ENCODE measurements at regions not wholly inside any gene's neighbourhood (a gene's known extent, or its start where the extent isn't known, plus 50 kb on each side); places are given as distances from the start of the nearest gene placed in this dataset.

DNA sequence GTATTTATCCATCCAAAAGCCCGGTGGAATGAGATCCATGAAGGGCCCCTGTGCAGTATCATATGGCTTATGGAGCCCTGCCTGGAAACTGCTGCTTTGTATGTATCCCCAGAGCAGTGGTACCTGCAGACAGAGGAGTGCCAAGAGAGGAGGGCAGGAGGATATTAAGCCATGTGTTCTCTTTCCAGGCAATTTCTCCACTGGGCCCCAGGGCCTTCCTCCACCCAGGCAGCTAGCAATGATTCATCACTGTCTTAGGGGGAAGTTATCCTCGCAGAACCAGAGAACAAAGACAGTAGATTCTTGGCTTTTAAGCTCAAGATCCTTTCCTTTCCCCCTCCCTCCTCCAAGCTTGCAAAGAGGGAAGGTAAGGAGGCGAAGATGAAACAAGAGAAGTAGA, 98.1 kb downstream of the LRRC30 start:
- no peaks in the 10 kb centered on the region for H3K9me3 ChIP-seq
- intact Hi-C loops (cut with DNase I; ENCODE audit: low total_unique reads) = no loop called here
- no peak overlapping the region for H3K4me3 ChIP-seq
- TF ChIP-seq, protein P1, sequence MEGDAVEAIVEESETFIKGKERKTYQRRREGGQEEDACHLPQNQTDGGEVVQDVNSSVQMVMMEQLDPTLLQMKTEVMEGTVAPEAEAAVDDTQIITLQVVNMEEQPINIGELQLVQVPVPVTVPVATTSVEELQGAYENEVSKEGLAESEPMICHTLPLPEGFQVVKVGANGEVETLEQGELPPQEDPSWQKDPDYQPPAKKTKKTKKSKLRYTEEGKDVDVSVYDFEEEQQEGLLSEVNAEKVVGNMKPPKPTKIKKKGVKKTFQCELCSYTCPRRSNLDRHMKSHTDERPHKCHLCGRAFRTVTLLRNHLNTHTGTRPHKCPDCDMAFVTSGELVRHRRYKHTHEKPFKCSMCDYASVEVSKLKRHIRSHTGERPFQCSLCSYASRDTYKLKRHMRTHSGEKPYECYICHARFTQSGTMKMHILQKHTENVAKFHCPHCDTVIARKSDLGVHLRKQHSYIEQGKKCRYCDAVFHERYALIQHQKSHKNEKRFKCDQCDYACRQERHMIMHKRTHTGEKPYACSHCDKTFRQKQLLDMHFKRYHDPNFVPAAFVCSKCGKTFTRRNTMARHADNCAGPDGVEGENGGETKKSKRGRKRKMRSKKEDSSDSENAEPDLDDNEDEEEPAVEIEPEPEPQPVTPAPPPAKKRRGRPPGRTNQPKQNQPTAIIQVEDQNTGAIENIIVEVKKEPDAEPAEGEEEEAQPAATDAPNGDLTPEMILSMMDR (IDR thresholded peaks at IDR 0.05 in 4 of 5, conservative IDR thresholded peaks at IDR 0.05 in 1 of 5) = no peak
- no peak for TF ChIP-seq POLR2A (IDR thresholded peaks at IDR 0.05)
- no peak overlapping the region for H3K27ac ChIP-seq
- H3K36me3 ChIP-seq = no peaks in the 10 kb centered on the region
- no peaks in the 10 kb centered on the region for H3K4me1 ChIP-seq
- ATAC-seq = no peak
- no peaks in the 10 kb centered on the region for H3K27me3 ChIP-seq
- in situ Hi-C loops (cut with MboI; ENCODE audit: low sequenced_read_pairs in 4 of 4) = no loop called here
- no peak for DNase-seq

DNA sequence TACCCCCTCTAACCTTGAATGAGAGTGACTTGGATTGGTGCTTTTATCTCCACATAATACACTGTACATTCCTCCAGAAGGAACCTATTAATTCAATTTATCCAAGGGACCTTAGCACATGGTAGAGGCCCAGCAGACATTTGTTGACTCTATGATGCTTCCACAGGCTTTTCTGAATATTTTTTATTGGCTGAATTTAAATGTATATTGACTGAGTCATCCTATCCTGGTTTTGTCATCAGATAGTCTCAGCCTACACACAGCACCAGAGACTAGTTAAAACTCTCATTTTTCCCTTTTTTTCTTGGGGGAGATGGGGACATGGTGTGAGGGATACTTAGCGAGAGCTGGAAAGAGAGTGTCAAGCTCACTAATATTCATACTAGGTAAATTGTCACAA, 101.6 kb downstream of the LRRC30 start:
- Histone ChIP-seq H3K4me1 (no peaks in the 10 kb centered on the region), H3K27me3 (no peaks in the 10 kb centered on the region), H3K4me3 (no peak overlapping the region), H3K9me3 (no peaks in the 10 kb centered on the region), H3K27ac (no peak overlapping the region), H3K36me3 (no peaks in the 10 kb centered on the region)
- TF ChIP-seq, protein P1 (IDR thresholded peaks at IDR 0.05 in 4 of 5, conservative IDR thresholded peaks at IDR 0.05 in 1 of 5) = no peak
- TF ChIP-seq POLR2A (IDR thresholded peaks at IDR 0.05) = no peak
- ATAC-seq = no peak
- in situ Hi-C loops (cut with MboI; ENCODE audit: low sequenced_read_pairs in 4 of 4) (no loop called here), intact Hi-C loops (cut with DNase I; ENCODE audit: low total_unique reads) (no loop called here)
- no peak for DNase-seq

DNA sequence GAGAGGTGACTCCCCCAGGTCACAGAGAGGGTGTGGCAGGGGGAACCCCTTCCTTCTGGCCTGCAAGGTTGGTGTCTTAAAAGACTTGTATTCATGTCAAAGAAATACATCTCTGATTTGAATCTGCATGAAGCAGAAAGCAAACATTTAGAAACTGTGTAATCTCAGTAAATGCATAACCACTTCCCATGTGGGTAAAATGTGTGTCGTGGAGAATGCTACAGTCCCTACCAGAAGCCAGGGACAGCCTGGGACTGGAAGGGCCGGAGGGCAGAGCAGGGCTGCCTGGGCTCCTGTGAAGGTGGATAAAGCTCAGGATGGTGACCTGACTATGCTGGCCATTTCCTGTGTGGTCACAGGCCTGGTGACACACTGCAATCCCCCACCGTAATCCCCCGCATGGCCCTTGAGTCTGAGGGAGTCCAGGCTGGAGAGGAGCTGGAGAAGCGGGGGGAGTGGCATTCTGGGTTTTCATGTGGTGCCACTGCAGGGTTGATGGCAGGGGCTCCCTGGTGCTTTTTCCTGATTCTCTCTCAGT, 102.2 kb downstream of the LRRC30 start:
- intact Hi-C loops (cut with DNase I; ENCODE audit: low total_unique reads) (no loop called here), in situ Hi-C loops (cut with MboI; ENCODE audit: low sequenced_read_pairs in 4 of 4) (no loop called here)
- H3K4me1 ChIP-seq = no peaks in the 10 kb centered on the region
- DNase-seq (no peak), ATAC-seq (no peak)
- H3K9me3 ChIP-seq = no peaks in the 10 kb centered on the region
- H3K36me3 ChIP-seq = no peaks in the 10 kb centered on the region
- no peaks in the 10 kb centered on the region for H3K27me3 ChIP-seq
- TF ChIP-seq, protein P1 (IDR thresholded peaks at IDR 0.05 in 4 of 5, conservative IDR thresholded peaks at IDR 0.05 in 1 of 5) = no peak
- TF ChIP-seq POLR2A (IDR thresholded peaks at IDR 0.05) = no peak
- no peak overlapping the region for H3K4me3 ChIP-seq
- no peak overlapping the region for H3K27ac ChIP-seq

DNA sequence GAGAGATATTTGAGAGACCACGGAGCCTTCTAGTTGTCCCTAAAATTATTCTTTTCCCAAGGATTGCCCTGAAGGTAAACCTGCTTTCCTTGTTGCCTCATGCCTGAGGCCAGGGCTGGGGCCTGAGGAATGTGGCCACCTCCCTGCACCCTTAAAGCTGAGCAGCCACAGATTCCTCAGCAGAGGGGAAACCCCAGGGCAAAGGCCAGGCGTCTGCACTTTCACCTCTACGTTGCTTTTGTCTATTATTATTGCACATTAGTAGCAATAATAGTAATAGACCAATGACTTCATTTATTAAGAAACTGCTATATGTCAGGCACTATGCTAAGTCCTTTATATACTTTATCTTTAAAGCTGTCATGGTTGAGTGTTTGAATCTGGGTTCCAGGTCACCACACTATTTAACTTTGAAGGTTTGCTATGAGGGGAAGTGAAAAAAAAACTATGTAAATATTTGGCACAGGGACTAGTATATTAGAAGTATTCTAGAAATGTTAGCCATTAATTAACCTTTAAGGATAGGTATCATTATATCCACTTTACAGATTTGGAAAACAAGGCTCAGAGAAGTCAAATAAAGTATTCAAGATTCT, 104.2 kb downstream of the LRRC30 start:
- TF ChIP-seq POLR2A (IDR thresholded peaks at IDR 0.05) = no peak
- TF ChIP-seq, protein P1 (IDR thresholded peaks at IDR 0.05 in 4 of 5, conservative IDR thresholded peaks at IDR 0.05 in 1 of 5) = no peak
- ATAC-seq (no peak), DNase-seq (no peak)
- Histone ChIP-seq H3K36me3 (no peaks in the 10 kb centered on the region), H3K4me1 (no peaks in the 10 kb centered on the region), H3K4me3 (no peak overlapping the region), H3K27me3 (no peaks in the 10 kb centered on the region), H3K9me3 (no peaks in the 10 kb centered on the region), H3K27ac (no peak overlapping the region)
- in situ Hi-C loops (cut with MboI; ENCODE audit: low sequenced_read_pairs in 4 of 4) (no loop called here), intact Hi-C loops (cut with DNase I; ENCODE audit: low total_unique reads) (no loop called here)

DNA sequence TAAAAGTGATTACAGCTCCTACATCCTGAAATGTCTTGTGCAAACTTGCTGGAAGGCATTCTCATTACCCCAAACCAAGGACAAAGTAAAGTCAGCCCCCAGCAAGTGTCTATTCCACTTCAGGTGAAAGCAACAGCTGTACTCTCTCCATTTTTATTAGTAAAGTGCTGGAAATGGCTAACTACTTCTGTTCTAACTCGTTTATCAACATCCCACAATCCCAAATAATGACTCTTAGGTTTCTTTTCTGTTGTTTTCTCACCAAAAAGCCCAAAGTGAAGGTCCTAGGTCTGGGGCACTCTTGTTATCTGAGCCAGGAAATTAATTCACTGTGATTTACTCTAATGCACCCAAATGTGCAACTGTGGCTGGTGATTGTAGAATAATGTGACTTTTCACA, 105.7 kb downstream of the LRRC30 start:
- H3K4me3 ChIP-seq = no peak overlapping the region
- in situ Hi-C loops (cut with MboI; ENCODE audit: low sequenced_read_pairs in 4 of 4) = no loop called here

More for the DNA sequence above, 105.7 kb downstream of the LRRC30 start:
- Histone ChIP-seq H3K36me3 (no peaks in the 10 kb centered on the region), H3K9me3 (no peaks in the 10 kb centered on the region), H3K27ac (no peak overlapping the region), H3K4me1 (no peaks in the 10 kb centered on the region), H3K27me3 (no peaks in the 10 kb centered on the region)
- TF ChIP-seq POLR2A (IDR thresholded peaks at IDR 0.05) = no peak
- TF ChIP-seq, protein P1 (IDR thresholded peaks at IDR 0.05 in 4 of 5, conservative IDR thresholded peaks at IDR 0.05 in 1 of 5) = no peak
- DNase-seq (no peak), ATAC-seq (no peak)
- intact Hi-C loops (cut with DNase I; ENCODE audit: low total_unique reads) = no loop called here
